ENCODE measurements at regions not wholly inside any gene's neighbourhood (a gene's known extent, or its start where the extent isn't known, plus 50 kb on each side); places are given as distances from the start of the nearest gene placed in this dataset.
"Not testable (repeated sequence)": the region's sequence is repeated elsewhere in the genome, so short reads cannot be mapped to it uniquely, and the experiment has no call there.

GRCh38 chr16:48997081-48997615, 284.5 kb downstream of the CBLN1 start:
- no peak for DNase-seq

DNA sequence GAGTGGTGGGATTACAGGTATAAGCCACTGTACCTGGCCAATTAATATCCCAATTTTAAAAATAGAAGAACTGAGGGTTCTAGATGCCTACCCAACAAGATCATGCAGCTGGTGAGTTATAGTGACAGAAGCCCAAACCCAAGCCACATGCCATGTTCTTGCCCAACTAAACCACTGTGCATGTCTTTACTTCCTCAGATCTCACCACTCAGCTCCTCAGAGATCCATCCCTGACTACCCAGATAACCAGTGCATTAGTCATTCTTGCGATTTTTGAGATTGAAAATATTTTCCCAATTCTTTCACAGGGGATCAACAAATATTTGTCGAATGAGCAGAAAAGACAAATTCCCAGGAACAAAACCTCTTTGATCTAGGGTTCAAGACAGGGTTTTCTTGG, 303.1 kb downstream of the CBLN1 start:
- DNase-seq: no peak

GRCh38 chr16:48972236-48972635, 309.4 kb downstream of the CBLN1 start:
- DNase-seq: no peak

GRCh38 chr16:48971571-48972077, 310.0 kb downstream of the CBLN1 start:
- no peak for DNase-seq

GRCh38 chr16:48970216-48970615, 311.4 kb downstream of the CBLN1 start:
- DNase-seq: no peak

DNA sequence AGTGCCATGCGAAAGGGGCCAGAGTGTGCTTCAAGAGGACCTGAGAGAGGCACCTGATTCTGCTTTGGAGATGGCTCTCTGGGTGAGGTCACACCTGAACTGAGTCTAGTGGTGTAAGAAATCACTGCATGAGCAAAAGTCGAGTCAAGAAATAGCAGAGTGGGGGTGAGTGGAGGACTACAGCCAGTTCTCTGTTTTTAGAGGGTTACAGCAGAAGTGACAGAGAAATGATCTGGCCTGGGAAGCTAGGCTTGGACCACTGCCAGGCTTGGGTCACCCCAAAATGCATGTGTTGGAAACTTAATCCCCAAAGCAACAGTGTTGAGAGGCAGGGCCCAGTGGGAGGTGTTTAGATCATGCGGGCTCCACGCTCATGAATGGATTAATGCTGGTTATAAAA, 312.0 kb downstream of the CBLN1 start:
- DNase-seq: no peak

DNA sequence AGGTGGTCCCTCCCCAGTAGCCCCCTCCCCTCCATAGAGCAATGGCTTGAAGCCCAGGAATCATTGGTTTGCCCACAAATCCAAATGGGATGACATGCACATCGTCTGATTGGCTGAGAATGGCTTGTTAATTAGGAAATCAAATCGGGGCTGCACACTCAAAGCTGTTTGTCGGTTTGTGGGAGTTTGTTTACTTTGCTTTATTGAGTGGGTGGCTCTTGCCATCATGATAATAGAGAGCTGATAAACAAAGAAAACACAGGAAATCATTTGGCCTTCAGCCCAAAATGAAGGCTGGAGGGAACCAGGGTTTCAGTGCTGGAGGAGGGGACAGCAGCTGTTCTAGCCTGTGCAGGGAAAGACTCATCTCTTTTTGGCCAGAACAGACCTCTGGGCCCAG, 316.3 kb downstream of the CBLN1 start:
- no peak for DNase-seq

DNA sequence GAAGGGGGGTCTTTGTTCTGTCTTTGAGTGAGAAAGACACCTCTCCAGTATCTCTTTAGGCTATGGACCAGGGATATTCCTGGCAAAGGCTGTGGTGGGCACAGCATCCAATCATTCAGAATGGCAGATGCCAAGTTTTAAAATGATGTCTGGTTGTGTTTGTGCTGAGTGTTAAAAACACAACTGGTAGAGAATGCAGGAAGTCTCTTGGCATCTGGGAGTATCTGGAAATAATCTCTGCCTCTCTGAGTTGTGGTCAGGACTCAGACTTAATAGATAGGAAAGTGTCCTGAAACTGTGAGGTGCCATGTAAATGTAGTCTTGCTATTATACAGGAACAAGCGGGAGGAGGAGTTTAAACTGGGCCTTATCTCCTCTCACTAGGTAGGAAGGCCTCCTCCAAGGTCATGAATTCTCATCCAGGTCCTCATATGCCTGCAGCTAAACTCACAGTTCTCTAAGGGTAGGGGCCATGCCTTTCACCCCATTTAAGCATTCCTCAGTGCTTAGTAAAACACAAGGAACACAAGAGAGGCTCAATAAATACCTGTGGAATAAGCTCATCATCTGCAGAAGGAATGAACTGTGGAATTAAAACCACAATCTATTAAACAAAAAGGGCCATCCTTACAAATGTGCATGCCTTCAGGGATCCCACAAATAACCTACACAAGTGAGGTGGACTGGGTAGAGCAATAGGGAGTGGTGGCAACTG, 317.6 kb downstream of the CBLN1 start:
- DNase-seq: no peak

GRCh38 chr16:48963306-48963705, 318.3 kb downstream of the CBLN1 start:
- no peak for DNase-seq

DNA sequence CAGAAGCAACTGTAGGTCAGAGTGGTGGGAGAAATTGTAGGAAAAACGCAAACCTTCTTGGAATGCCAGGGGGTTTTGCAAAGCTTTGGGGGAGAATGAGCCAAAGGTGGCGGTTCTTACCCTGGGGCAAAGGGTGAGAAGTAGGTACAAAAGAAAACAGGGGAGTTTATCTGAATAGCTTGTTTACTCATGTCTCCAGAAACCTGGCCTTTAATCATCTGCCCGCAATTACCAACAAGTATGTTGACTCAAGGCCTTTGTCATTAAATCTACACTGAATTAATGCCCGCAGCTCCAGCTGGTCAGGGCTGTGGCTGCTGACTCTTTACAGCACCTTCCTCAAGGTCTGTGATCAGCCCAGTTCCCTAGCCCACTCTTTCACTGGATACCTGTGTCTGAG, 320.1 kb downstream of the CBLN1 start:
- DNase-seq: no peak

- no peak for DNase-seq
These were observed 320.8 kb downstream of the CBLN1 start for GRCh38 chr16:48960830-48961229.

DNA sequence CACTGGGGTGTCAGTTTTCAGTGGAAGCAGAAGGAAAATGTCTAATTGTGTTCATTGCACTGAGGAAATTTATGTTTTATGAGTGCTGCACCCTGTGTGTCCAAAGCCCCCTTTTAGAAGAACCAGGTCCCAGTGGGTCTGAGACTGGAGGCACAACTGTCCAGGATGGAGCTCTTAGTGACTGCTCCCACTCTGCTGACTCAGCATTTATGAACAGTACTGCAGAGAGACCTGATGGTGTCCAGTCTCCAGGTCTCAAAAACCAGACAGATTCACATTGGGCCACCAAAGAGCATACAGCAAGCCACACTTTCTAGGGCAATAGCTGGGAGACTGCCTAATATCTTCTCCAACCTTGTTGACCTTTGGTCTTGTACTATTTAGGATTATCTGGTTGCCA, 321.9 kb downstream of the CBLN1 start:
- no peak for DNase-seq

- no peak for DNase-seq
These were observed 322.4 kb downstream of the CBLN1 start for GRCh38 chr16:48959204-48959603.

GRCh38 chr16:48958681-48959080, 323.0 kb downstream of the CBLN1 start:
- DNase-seq: no peak

- no peak for DNase-seq
These were observed 325.0 kb downstream of the CBLN1 start for GRCh38 chr16:48956620-48957019.

- DNase-seq: no peak
These were observed 325.8 kb downstream of the CBLN1 start for GRCh38 chr16:48955837-48956236.

DNA sequence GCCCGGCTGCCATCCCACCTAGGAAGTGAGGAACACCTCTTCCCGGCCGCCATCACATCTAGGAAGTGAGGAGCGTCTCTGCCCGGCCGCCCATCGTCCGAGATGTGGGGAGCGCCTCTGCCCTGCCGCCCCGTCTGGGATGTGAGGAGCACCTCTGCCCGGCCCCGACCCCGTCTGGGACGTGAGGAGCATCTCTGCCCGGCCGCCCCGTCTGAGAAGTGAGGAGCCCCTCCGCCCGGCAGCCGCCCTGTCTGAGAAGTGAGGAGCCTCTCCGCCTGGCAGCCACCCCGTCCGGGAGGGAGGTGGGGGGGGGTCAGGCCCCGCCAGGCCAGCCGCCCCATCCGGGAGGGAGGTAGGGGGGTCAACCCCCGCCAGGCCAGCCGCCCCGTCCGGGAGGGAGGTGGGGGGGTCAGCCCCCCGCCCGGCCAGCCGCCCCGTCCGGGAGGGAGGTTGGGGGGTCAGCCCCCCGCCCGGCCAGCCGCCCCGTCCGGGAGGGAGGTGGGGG, 330.0 kb downstream of the CBLN1 start:
- not testable (repeated sequence) for DNase-seq

DNA sequence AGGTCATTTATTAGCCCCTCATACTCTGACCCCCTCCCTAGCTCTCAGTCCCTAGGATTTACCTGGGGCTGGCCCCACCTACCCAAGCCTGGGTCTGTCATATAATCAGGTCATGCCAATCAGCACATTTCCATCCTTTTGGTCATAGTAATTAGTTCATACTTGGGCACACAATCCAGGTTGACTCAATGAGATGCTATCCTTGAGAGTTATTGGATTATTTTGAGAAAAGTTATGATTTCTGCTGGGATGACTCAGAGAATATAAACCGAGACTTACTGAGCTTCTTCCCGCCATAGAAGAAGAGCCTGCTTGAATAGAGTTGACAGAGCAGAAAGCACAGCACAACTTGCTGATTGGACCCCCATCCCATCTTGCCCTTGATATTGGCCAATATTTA, 331.5 kb downstream of the CBLN1 start:
- no peak for DNase-seq

DNA sequence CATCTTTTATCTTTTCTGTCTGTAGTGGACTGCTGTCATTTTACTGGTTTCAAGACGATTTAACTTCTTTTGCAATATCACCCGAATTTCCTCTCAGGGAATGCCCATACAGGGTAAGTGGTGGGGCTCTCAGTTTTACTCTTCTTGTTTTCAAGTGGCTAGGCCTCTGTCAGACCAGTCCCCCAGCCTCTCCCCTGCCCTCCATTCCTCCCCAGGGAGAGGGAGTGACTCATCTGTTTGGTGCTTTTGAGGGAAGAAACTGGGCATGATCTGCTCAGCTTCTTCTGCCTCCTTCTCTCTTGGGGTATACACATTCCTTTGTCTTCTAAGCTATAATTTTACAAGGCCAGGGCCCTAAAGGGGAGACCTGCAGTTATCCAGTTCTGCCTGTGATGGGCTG, 332.0 kb downstream of the CBLN1 start:
- DNase-seq: no peak

DNA sequence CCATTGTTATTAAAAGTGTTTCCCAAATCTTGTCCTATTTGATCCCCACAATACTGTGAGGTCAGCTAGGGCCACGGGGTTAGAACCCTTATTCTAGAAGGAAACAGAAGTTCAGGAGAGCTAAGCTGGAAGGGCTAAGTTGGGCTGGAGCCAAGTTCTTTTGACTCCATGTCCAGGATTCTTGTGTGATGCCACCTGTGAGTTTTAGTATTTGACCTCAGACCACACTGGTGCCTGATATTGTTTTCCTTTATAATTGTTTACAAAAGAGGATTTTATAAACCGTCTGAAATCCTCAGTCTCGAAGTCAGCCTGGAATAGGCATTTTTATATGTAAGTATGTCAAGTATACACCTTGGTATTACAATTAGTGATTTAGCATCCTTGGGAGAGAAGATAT, 332.7 kb downstream of the CBLN1 start:
- no peak for DNase-seq

GRCh38 chr16:48947371-48947713, 334.3 kb downstream of the CBLN1 start:
- DNase-seq: no peak

- no peak for DNase-seq
These were observed 334.8 kb downstream of the CBLN1 start for GRCh38 chr16:48946686-48947370.

DNA sequence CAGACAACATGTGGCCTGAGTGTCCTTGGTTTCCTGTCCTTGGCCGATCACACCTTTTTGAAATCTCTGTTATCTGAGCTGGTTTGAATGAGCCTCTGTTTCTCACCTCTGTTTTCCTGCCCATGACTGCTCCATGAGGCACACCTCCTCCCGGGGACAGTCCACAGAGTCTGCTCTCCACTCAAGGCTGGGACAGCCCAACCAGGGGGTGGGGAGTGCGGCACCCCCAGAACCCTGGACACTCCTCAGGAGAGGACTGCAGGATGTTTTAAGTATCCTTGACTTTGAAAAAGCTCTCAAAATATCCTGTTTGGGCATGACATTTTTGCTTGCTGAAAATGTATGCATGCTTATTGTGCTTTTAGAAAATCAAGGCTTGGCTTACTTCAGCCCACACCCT, 333.0 kb upstream of the N4BP1 start:
- no peak for DNase-seq

GRCh38 chr16:48936811-48937210, 326.8 kb upstream of the N4BP1 start:
- DNase-seq: no peak

Measured in occipital lobe (tissue), 1 donor.